ENCODE measurements at regions not wholly inside any gene's neighbourhood (a gene's known extent, or its start where the extent isn't known, plus 50 kb on each side); places are given as distances from the start of the nearest gene placed in this dataset.

DNA sequence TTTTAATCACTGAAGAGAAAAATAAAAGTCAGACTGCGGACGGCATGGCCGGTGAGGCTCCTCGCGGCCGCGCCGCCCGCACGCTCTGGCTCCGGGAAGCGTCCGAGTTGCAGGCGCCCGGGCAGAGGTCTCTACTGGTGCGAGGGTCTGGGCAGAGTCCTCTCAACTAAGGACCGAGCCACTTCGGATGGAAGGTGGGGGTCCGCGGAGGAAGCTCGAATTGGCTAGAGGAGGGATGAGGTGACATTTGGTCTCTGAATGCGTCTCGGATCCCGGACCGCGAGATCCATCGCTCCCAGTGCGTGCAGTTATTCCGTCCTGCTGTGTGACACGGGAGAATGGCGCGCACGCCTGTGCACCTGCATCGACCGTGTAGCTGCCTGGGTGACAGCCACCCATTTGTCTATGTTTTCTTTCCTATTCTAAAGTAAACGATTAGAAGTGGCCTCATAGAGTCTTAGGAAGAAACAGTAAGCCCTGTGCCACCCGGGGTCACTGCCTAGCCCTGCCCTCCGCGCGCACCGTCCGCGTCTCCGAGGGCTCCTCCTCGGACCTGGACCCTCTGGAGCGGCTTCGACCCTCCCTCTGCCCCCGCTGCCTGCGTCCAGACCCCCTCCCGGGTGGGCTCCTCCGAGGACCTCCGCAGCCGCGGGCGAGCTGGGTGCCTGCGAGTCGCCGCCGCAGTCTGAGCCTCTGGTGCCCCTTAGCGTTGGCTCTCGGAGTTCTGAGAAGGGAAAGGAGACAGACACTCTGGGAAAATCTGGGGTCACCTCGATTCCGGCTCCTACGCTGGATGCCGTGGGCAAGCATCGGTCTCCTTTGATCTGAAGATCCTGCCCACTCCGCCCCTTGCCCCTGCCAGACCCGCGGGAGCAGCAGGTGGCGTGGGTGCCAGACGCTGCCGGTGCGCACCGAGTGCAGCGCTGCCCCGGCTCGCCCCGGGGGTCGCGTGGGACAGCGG, 347.4 kb downstream of the LIG4 start:
- H3K27me3 ChIP-seq (ENCODE audit: control insufficient read depth in 2 of 2, insufficient read depth in 1 of 2, low read length in 1 of 2): peaks cover 34 to 49% of the 10 kb centered on the region in 2 donors
- no peaks in the 10 kb centered on the region for H3K9me3 ChIP-seq (ENCODE audit: control insufficient read depth in 2 of 2, insufficient read depth in 1 of 2, low read length in 1 of 2)
- WGBS: 3% methylated on average over 81 of the region's 81 CpGs
- no peaks in the 10 kb centered on the region for H3K36me3 ChIP-seq (ENCODE audit: control insufficient read depth in 2 of 2, insufficient read depth in 2 of 2, low read length in 1 of 2)
- no peak overlapping the region for H3K27ac ChIP-seq (ENCODE audit: low read depth in 1 of 2, low read length in 1 of 2)
- peak overlapping the region in 1 of 2 donors; percentile 4 for H3K4me3 ChIP-seq (ENCODE audit: low read length in 2 of 2)
- no peaks in the 10 kb centered on the region for H3K4me1 ChIP-seq (ENCODE audit: control insufficient read depth in 2 of 2, insufficient read depth in 2 of 2, low read length in 2 of 2)
- no peak for DNase-seq (ENCODE audit: low read depth in 6 of 9, low spot score in 9 of 9)

GRCh38 chr13:107866941-107867623, 348.3 kb downstream of the LIG4 start:
- Histone ChIP-seq H3K36me3 (ENCODE audit: control insufficient read depth in 2 of 2, insufficient read depth in 2 of 2, low read length in 1 of 2) (no peaks in the 10 kb centered on the region), H3K9me3 (ENCODE audit: control insufficient read depth in 2 of 2, insufficient read depth in 1 of 2, low read length in 1 of 2) (no peaks in the 10 kb centered on the region), H3K4me1 (ENCODE audit: control insufficient read depth in 2 of 2, insufficient read depth in 2 of 2, low read length in 2 of 2) (no peaks in the 10 kb centered on the region), H3K27me3 (ENCODE audit: control insufficient read depth in 2 of 2, insufficient read depth in 1 of 2, low read length in 1 of 2) (peaks cover 34 to 49% of the 10 kb centered on the region in 2 donors), H3K27ac (ENCODE audit: low read depth in 1 of 2, low read length in 1 of 2) (no peak overlapping the region), H3K4me3 (ENCODE audit: low read length in 2 of 2) (peak overlapping the region in 1 of 2 donors; percentile 4)
- WGBS: 1% methylated on average over 79 of the region's 79 CpGs
- no peak for DNase-seq (ENCODE audit: low read depth in 6 of 9, low spot score in 9 of 9)

GRCh38 chr13:107866032-107866940, 349.1 kb downstream of the LIG4 start:
- Histone ChIP-seq H3K4me1 (ENCODE audit: control insufficient read depth in 2 of 2, insufficient read depth in 2 of 2, low read length in 2 of 2) (no peaks in the 10 kb centered on the region), H3K27me3 (ENCODE audit: control insufficient read depth in 2 of 2, insufficient read depth in 1 of 2, low read length in 1 of 2) (peaks cover 34 to 49% of the 10 kb centered on the region in 2 donors), H3K4me3 (ENCODE audit: low read length in 2 of 2) (no peak overlapping the region), H3K36me3 (ENCODE audit: control insufficient read depth in 2 of 2, insufficient read depth in 2 of 2, low read length in 1 of 2) (no peaks in the 10 kb centered on the region), H3K27ac (ENCODE audit: low read depth in 1 of 2, low read length in 1 of 2) (no peak overlapping the region), H3K9me3 (ENCODE audit: control insufficient read depth in 2 of 2, insufficient read depth in 1 of 2, low read length in 1 of 2) (no peaks in the 10 kb centered on the region)
- no peak for DNase-seq (ENCODE audit: low read depth in 6 of 9, low spot score in 9 of 9)
- 3% methylated on average over 51 of the region's 51 CpGs for WGBS

DNA sequence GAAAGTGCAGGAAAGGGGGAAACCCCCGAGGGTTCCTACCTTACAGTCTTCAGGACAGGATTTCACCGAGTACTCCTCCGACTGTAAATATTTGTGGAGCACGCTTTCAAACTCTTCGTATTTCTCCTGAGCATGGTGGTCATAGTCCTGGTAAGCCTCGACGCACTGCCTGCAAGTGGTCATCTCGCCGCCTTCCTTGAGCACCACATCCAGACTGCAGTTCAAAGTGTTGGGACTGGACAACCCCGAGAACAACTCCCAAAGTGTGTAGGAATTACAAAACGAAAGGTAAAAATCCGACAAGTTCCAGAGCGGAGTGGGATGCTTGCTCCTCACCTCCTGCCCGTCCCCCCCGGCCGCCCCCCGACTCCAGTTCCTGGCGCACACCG, 349.7 kb downstream of the LIG4 start:
- no peak overlapping the region for H3K4me3 ChIP-seq (ENCODE audit: low read length in 2 of 2)
- no peaks in the 10 kb centered on the region for H3K4me1 ChIP-seq (ENCODE audit: control insufficient read depth in 2 of 2, insufficient read depth in 2 of 2, low read length in 2 of 2)
- no peaks in the 10 kb centered on the region for H3K36me3 ChIP-seq (ENCODE audit: control insufficient read depth in 2 of 2, insufficient read depth in 2 of 2, low read length in 1 of 2)
- DNase-seq (ENCODE audit: low read depth in 6 of 9, low spot score in 9 of 9): no peak
- H3K9me3 ChIP-seq (ENCODE audit: control insufficient read depth in 2 of 2, insufficient read depth in 1 of 2, low read length in 1 of 2): no peaks in the 10 kb centered on the region
- H3K27me3 ChIP-seq (ENCODE audit: control insufficient read depth in 2 of 2, insufficient read depth in 1 of 2, low read length in 1 of 2): peaks cover 34 to 49% of the 10 kb centered on the region in 2 donors
- 7% methylated on average over 19 of the region's 19 CpGs for WGBS
- no peak overlapping the region for H3K27ac ChIP-seq (ENCODE audit: low read depth in 1 of 2, low read length in 1 of 2)

DNA sequence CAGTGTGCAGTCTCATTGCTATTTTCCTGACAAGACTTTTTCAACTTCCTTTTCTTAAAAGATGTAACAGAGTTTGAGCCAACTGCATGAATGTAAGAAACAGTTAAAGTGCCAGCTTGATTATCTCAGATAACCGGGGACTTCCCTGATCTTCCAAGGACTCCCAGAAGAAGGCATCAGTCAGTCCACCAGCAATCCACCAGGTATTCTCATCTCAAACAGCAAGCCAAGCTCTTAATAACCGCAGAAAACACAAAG, 350.1 kb downstream of the LIG4 start:
- no peaks in the 10 kb centered on the region for H3K36me3 ChIP-seq (ENCODE audit: control insufficient read depth in 2 of 2, insufficient read depth in 2 of 2, low read length in 1 of 2)
- H3K9me3 ChIP-seq (ENCODE audit: control insufficient read depth in 2 of 2, insufficient read depth in 1 of 2, low read length in 1 of 2): no peaks in the 10 kb centered on the region
- no peak overlapping the region for H3K27ac ChIP-seq (ENCODE audit: low read depth in 1 of 2, low read length in 1 of 2)
- 22% methylated on average over 2 of the region's 2 CpGs for WGBS
- no peak overlapping the region for H3K4me3 ChIP-seq (ENCODE audit: low read length in 2 of 2)
- DNase-seq (ENCODE audit: low read depth in 6 of 9, low spot score in 9 of 9): no peak
- no peaks in the 10 kb centered on the region for H3K4me1 ChIP-seq (ENCODE audit: control insufficient read depth in 2 of 2, insufficient read depth in 2 of 2, low read length in 2 of 2)
- H3K27me3 ChIP-seq (ENCODE audit: control insufficient read depth in 2 of 2, insufficient read depth in 1 of 2, low read length in 1 of 2): peaks cover 34 to 49% of the 10 kb centered on the region in 2 donors

DNA sequence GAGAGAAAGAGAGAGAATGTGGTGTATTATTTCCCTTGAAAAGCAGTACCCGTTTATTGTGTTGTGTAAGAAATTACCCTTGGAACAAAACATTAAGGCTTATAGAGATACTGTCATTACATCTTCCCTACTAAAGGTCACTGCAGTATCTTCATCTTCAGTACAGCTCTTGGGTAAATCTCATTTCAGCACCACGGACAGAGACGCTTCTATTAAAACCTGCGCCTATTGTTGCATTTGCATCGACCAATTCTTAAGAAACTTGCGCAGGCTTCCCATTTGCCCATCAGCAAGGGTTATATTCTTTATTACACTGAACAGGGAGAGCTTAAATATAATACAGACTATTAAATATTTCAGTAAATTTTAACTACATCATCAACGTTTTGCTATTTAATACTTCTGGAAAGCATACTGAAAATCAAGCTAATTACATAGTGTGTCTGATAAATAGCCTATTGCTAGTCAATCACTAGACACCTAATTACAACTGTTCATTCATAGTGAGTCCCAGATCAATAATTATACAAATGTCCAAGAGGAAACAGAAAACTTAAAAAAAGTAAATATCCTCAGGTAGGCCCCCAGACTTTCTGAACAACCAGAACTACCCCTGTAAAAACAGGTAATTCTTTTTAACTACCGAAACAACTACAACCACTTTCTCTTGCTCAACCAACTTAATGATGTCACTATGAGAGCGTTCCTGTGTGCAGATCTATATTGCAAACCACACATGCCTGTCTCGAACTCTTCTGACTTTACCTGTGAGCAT, 350.6 kb downstream of the LIG4 start:
- H3K27ac ChIP-seq (ENCODE audit: low read depth in 1 of 2, low read length in 1 of 2): no peak overlapping the region
- H3K36me3 ChIP-seq (ENCODE audit: control insufficient read depth in 2 of 2, insufficient read depth in 2 of 2, low read length in 1 of 2): no peaks in the 10 kb centered on the region
- H3K4me3 ChIP-seq (ENCODE audit: low read length in 2 of 2): no peak overlapping the region
- DNase-seq (ENCODE audit: low read depth in 6 of 9, low spot score in 9 of 9): peak in 6 of 9 donors; percentile 15 to 56 (median 18)
- no peaks in the 10 kb centered on the region for H3K4me1 ChIP-seq (ENCODE audit: control insufficient read depth in 2 of 2, insufficient read depth in 2 of 2, low read length in 2 of 2)
- no peaks in the 10 kb centered on the region for H3K9me3 ChIP-seq (ENCODE audit: control insufficient read depth in 2 of 2, insufficient read depth in 1 of 2, low read length in 1 of 2)
- peaks cover 34 to 45% of the 10 kb centered on the region in 2 donors for H3K27me3 ChIP-seq (ENCODE audit: control insufficient read depth in 2 of 2, insufficient read depth in 1 of 2, low read length in 1 of 2)
- WGBS: 29% methylated on average over 10 of the region's 10 CpGs

DNA sequence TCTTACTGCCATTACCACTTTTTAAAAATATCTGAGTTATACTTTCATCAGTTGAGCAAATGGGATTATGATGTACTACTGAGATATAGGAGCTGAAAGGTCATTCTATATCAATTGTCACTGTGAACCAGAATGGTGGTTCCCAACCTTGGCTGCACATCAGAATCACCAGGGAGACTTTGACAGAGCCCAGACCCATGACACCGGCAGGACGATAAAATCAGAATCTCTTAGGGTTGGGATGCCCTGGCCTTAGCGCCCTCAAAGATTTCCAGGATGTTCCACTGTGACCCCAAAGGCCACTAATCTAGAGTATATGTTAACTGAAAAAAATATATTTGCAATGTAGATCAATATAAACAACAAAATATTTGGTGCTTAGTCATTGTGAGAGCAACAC, 355.1 kb downstream of the LIG4 start:
- no peak for DNase-seq (ENCODE audit: low read depth in 6 of 9, low spot score in 9 of 9)
- Histone ChIP-seq H3K27ac (ENCODE audit: low read depth in 1 of 2, low read length in 1 of 2) (no peak overlapping the region), H3K4me1 (ENCODE audit: control insufficient read depth in 2 of 2, insufficient read depth in 2 of 2, low read length in 2 of 2) (no peaks in the 10 kb centered on the region), H3K4me3 (ENCODE audit: low read length in 2 of 2) (no peak overlapping the region), H3K36me3 (ENCODE audit: control insufficient read depth in 2 of 2, insufficient read depth in 2 of 2, low read length in 1 of 2) (no peaks in the 10 kb centered on the region), H3K27me3 (ENCODE audit: control insufficient read depth in 2 of 2, insufficient read depth in 1 of 2, low read length in 1 of 2) (peaks cover 2 to 6% of the 10 kb centered on the region in 2 donors), H3K9me3 (ENCODE audit: control insufficient read depth in 2 of 2, insufficient read depth in 1 of 2, low read length in 1 of 2) (no peaks in the 10 kb centered on the region)
- WGBS: 96% methylated on average over 3 of the region's 3 CpGs

DNA sequence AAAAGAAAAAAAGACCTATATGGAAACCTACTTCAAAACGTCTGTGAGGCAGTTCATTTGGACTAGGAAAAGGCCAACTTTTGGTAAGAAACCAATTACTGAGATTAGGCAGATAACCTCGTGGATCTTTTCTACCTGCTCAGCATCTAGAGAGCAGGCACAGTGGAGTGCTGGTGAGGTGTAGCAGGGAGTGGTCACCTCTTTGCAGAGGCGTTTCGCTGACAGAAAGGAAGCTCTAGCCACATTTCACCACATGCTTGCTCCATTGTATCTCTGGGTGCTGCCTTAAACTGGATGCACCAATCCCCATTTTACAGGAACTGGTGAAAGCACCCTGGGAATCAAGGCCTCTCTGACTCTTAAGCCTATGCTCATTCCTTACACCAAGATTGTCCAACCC, 360.5 kb downstream of the LIG4 start:
- H3K4me1 ChIP-seq (ENCODE audit: control insufficient read depth in 2 of 2, insufficient read depth in 2 of 2, low read length in 2 of 2): no peaks in the 10 kb centered on the region
- no peaks in the 10 kb centered on the region for H3K36me3 ChIP-seq (ENCODE audit: control insufficient read depth in 2 of 2, insufficient read depth in 2 of 2, low read length in 1 of 2)
- H3K9me3 ChIP-seq (ENCODE audit: control insufficient read depth in 2 of 2, insufficient read depth in 1 of 2, low read length in 1 of 2): no peaks in the 10 kb centered on the region
- H3K27me3 ChIP-seq (ENCODE audit: control insufficient read depth in 2 of 2, insufficient read depth in 1 of 2, low read length in 1 of 2): no peaks in the 10 kb centered on the region
- no peak for DNase-seq (ENCODE audit: low read depth in 6 of 9, low spot score in 9 of 9)
- H3K4me3 ChIP-seq (ENCODE audit: low read length in 2 of 2): no peak overlapping the region
- no peak overlapping the region for H3K27ac ChIP-seq (ENCODE audit: low read depth in 1 of 2, low read length in 1 of 2)
- 82% methylated on average over 4 of the region's 4 CpGs for WGBS
